Astrocyte (in vitro differentiated cells and primary cell): ENCODE measurements at regions not wholly inside any gene's neighbourhood (a gene's known extent, or its start where the extent isn't known, plus 50 kb on each side); places are given as distances from the start of the nearest gene placed in this dataset.

Experiments
- EZH2 ChIP-seq: IDR thresholded peaks from 2 replicates; pipeline ENCODE4 v1.6.1; 2012; ENCODE audit warnings: mild to moderate bottlenecking, low read length, inconsistent platforms; ENCODE audit not compliant: insufficient read depth
- TF ChIP-seq, protein P1 (sequence below): IDR thresholded peaks from 2 replicates; pipeline ENCODE4 v1.5.1; 2011; ENCODE audit warnings: low read depth, mild to moderate bottlenecking, inconsistent platforms, low read length, moderate library complexity; ENCODE audit not compliant: insufficient read depth

DNA sequence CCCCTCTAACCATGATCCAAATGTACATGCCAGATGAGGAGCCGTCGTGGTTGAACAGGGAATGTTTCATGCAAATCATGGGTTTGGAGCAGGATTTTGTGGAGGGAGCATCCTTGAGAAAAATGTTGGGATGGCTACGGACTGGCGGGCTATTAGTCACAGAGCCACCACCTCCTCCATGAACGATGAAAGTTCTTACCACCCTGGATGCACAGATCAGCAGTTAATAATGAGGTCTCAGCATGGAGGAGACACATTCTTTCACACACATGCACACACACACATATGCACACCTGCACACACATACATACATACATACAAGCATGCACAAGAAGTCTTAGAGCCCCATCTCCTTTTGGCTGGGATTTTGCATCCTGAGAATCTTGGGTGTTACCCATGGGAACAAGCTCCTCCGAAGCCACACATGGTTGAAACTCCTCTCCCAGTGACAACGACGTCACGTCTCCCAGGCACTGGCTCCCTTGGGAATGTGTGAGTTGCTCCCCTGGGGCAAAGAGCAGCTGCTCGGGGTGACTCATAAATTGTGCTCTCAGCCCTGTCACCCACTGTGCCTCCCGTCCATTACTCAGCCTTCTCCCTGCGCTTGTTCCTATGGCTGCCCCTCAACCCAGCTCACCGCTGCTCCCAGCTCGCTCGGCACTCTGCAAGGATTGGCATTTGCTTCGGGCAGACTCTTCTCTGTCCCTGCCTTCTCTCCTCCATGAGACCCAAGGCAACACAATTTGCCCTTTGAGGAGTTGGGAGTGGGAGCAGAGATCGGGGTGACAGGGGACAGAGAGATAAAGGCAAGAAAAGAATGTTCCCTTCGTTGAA, 344.6 kb downstream of the SOX9 start:
- TF ChIP-seq, protein P1, sequence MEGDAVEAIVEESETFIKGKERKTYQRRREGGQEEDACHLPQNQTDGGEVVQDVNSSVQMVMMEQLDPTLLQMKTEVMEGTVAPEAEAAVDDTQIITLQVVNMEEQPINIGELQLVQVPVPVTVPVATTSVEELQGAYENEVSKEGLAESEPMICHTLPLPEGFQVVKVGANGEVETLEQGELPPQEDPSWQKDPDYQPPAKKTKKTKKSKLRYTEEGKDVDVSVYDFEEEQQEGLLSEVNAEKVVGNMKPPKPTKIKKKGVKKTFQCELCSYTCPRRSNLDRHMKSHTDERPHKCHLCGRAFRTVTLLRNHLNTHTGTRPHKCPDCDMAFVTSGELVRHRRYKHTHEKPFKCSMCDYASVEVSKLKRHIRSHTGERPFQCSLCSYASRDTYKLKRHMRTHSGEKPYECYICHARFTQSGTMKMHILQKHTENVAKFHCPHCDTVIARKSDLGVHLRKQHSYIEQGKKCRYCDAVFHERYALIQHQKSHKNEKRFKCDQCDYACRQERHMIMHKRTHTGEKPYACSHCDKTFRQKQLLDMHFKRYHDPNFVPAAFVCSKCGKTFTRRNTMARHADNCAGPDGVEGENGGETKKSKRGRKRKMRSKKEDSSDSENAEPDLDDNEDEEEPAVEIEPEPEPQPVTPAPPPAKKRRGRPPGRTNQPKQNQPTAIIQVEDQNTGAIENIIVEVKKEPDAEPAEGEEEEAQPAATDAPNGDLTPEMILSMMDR = no peak
- no peak for TF ChIP-seq EZH2
